GM12892 (cell line): ENCODE measurements at regions not wholly inside any gene's neighbourhood (a gene's known extent, or its start where the extent isn't known, plus 50 kb on each side); places are given as distances from the start of the nearest gene placed in this dataset.

Experiments
- POLR2A ChIP-seq: IDR thresholded peaks from 2 replicates; pipeline ENCODE4 v1.6.1; 2011; ENCODE audit warnings: low read depth, low read length, control low read depth
- POLR2AphosphoS5 ChIP-seq: IDR thresholded peaks from 2 replicates; pipeline ENCODE4 v1.6.1; 2011; ENCODE audit warnings: low read depth, low read length, control low read depth
- TAF1 ChIP-seq: IDR thresholded peaks from 2 replicates; pipeline ENCODE4 v1.6.1; 2011; ENCODE audit warnings: low read depth, mild to moderate bottlenecking, control low read depth, low read length, borderline replicate concordance

DNA sequence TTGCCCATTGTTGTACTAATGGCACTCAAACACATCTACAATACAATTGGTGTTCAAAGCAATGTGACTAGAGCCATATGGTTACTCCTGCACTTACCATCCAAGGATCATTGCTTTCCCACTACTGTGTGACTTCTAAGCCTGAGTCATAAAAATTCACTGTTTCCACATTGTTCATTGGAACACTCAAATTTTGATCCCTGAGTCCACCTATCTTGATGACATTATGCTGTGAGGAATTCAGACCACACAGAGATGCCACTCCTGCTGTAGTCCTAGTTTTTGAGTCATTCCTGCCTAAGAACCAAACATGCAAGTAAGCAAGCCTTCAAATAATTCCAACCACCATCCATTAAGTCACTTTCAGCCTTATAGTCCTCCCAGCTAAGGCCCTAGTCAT, 176.2 kb downstream of the EFHB start:
- no peak for TF ChIP-seq POLR2AphosphoS5
- no peak for TF ChIP-seq POLR2A
- no peak for TF ChIP-seq TAF1
